ENCODE measurements at regions not wholly inside any gene's neighbourhood (a gene's known extent, or its start where the extent isn't known, plus 50 kb on each side); places are given as distances from the start of the nearest gene placed in this dataset.

DNA sequence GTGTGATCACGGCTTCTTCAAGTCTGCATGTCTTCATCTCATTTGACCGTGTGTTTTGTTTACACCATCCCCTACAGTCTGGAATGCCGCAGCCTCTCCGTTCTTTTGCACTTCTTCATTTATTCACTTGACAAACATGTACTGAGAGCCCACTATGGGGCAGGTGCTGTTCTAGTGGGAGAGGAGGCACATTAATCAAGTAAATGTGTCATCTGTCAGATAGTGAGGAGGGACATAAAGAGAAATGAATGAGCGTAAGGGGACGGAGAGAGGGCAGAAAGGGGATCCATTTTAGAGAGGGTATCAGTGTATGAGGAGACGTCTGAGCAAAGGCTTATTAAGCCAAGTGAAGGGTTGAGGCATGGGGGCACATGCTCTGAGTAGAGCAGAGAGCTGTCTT is 54.0 kb upstream of the CECR2 start:
- no peak overlapping the region for H2BK120ac ChIP-seq (ENCODE audit: low read depth, low read length)
- BruUV-seq (replicated peaks): no TSS peak
- dilution Hi-C loops (cut with HindIII; ENCODE audit: low sequenced_read_pairs, unreplicated experiment): no loop called here
- H3K27me3 ChIP-seq (ENCODE audit: control insufficient read depth, insufficient read depth, low read length): no peaks in the 10 kb centered on the region
- H3K23ac ChIP-seq (ENCODE audit: low read depth, low read length): no peak overlapping the region
- H2BK15ac ChIP-seq (ENCODE audit: low read depth, low read length): no peak overlapping the region
- H3K4me1 ChIP-seq (ENCODE audit: control insufficient read depth, insufficient read depth, low read length): no peaks in the 10 kb centered on the region
- H4K5ac ChIP-seq (ENCODE audit: low read depth, low read length): no peak overlapping the region
- 56% methylated on average over 2 of the region's 7 CpGs; no CpG with 5 or more reads in 1 of the 2 experiments for WGBS, 2 experiments (ENCODE audit: extremely low coverage in 2 of 2, insufficient read length in 1 of 2)
- H3K27ac ChIP-seq (ENCODE audit: insufficient read depth, low read length): no peak overlapping the region
- no peaks in the 10 kb centered on the region for H3K79me1 ChIP-seq (ENCODE audit: low read depth in 1 of 2, low read length in 2 of 2)
- H2BK5ac ChIP-seq (ENCODE audit: low read depth, low read length, poor library complexity, severe bottlenecking): no peak overlapping the region
- no peak overlapping the region for H3K4me2 ChIP-seq (ENCODE audit: low read depth, low read length)
- H3K18ac ChIP-seq (ENCODE audit: low read depth, low read length): no peak overlapping the region
- ChIA-PET CTCF (no interaction called here), POLR2A (ENCODE audit: unreplicated experiment) (no interaction called here)
- H2AK9ac ChIP-seq (replicated peaks; ENCODE audit: low read depth, low read length, poor library complexity): no peak overlapping the region
- no peaks in the 10 kb centered on the region for H3K9me1 ChIP-seq (ENCODE audit: insufficient read depth, low read length)
- intact Hi-C loops (cut with micrococcal nuclease): no loop called here
- H4K20me1 ChIP-seq (ENCODE audit: insufficient read depth, low read length): no peaks in the 10 kb centered on the region
- H3K56ac ChIP-seq (ENCODE audit: extremely low read depth, insufficient read depth, low read length): no peak overlapping the region
- H2BK20ac ChIP-seq (ENCODE audit: low read depth, low read length): no peak overlapping the region
- no peak overlapping the region for H3K4ac ChIP-seq (ENCODE audit: low read depth, low read length)
- H3K9me3 ChIP-seq (ENCODE audit: control insufficient read depth, insufficient read depth, low read length): no peaks in the 10 kb centered on the region
- H3K9ac ChIP-seq (ENCODE audit: low read depth, low read length): no peak overlapping the region
- ATAC-seq (ENCODE audit: low read depth) (no peak), DNase-seq (no peak)
- no peak overlapping the region for H3K4me3 ChIP-seq (ENCODE audit: insufficient read depth, low read depth, low read length)
- in situ Hi-C loops (cut with MboI; ENCODE audit: low sequenced_read_pairs): no loop called here
- no peaks in the 10 kb centered on the region for H3K36me3 ChIP-seq (ENCODE audit: control insufficient read depth, insufficient read depth, low read length)
- TF ChIP-seq RFX5 (IDR thresholded peaks at IDR 0.05; ENCODE audit: low read depth, low read length): no peak
- TF ChIP-seq MXI1 (IDR thresholded peaks at IDR 0.05; ENCODE audit: borderline replicate concordance, low read depth, low read length): no peak
- TF ChIP-seq RCOR1 (IDR thresholded peaks at IDR 0.05; ENCODE audit: insufficient replicate concordance, low read length): no peak
- TF ChIP-seq NFE2L2 (IDR thresholded peaks at IDR 0.05; ENCODE audit: low read depth, low read length): no peak
- H2AK5ac ChIP-seq (ENCODE audit: low read depth, low read length): no peak overlapping the region
- H4K91ac ChIP-seq (ENCODE audit: insufficient read depth, low read depth, low read length): no peak overlapping the region
- H4K8ac ChIP-seq (ENCODE audit: low read depth in 2 of 2, low read length in 2 of 2): no peak overlapping the region
- no peak overlapping the region for H3K14ac ChIP-seq (replicated peaks; ENCODE audit: low read depth, low read length)
- H2AFZ ChIP-seq (replicated peaks; ENCODE audit: low read length, poor library complexity): no peak overlapping the region

All from IMR-90 (cell line).